ENCODE measurements at regions not wholly inside any gene's neighbourhood (a gene's known extent, or its start where the extent isn't known, plus 50 kb on each side); places are given as distances from the start of the nearest gene placed in this dataset.

DNA sequence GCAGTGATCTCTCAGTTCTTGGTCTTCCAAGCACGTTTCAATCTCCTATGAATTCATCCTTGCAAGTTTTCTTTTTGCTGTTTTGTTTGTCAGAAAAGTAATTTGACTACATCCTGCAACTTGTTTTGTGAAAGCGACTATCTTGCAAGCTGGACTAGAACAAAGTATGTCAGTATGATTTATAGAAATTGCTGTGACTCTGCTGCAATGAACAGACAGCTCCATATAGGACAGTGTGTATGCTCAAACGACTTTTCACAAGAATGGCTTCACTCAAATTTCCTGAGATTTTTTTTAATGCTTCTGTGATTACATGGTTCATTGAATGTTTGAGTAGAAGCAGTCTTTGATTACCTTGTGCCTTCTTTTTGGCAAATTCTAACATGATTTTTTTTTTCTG is 123.5 kb upstream of the TRHDE start:
- TF ChIP-seq, protein P1, sequence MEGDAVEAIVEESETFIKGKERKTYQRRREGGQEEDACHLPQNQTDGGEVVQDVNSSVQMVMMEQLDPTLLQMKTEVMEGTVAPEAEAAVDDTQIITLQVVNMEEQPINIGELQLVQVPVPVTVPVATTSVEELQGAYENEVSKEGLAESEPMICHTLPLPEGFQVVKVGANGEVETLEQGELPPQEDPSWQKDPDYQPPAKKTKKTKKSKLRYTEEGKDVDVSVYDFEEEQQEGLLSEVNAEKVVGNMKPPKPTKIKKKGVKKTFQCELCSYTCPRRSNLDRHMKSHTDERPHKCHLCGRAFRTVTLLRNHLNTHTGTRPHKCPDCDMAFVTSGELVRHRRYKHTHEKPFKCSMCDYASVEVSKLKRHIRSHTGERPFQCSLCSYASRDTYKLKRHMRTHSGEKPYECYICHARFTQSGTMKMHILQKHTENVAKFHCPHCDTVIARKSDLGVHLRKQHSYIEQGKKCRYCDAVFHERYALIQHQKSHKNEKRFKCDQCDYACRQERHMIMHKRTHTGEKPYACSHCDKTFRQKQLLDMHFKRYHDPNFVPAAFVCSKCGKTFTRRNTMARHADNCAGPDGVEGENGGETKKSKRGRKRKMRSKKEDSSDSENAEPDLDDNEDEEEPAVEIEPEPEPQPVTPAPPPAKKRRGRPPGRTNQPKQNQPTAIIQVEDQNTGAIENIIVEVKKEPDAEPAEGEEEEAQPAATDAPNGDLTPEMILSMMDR (conservative IDR thresholded peaks at IDR 0.05; ENCODE audit: low read length), result no peak
- TF ChIP-seq EZH2phosphoT487 (IDR thresholded peaks at IDR 0.05; ENCODE audit: borderline replicate concordance, low read depth, low read length), result no peak

All from OCI-LY7 (cell line).